ENCODE measurements at regions not wholly inside any gene's neighbourhood (a gene's known extent, or its start where the extent isn't known, plus 50 kb on each side); places are given as distances from the start of the nearest gene placed in this dataset.

GRCh38 chr1:42057800-42058199, 95.4 kb upstream of the GUCA2B start:
- no peaks in the 10 kb centered on the region for H3K9me3 ChIP-seq (ENCODE audit: low read depth)
- H3K9ac ChIP-seq: no peak overlapping the region
- no peaks in the 10 kb centered on the region for H3K36me3 ChIP-seq
- H4K20me1 ChIP-seq (ENCODE audit: low read depth): no peaks in the 10 kb centered on the region
- no peak overlapping the region for H3K4me3 ChIP-seq
- no peak overlapping the region for H3K27ac Mint-ChIP-seq
- H3K4me1 ChIP-seq: no peaks in the 10 kb centered on the region
- H3K4me1 Mint-ChIP-seq: no peaks in the 10 kb centered on the region
- no peaks in the 10 kb centered on the region for H3K79me2 ChIP-seq (ENCODE audit: low read depth)
- H3F3A ChIP-seq (ENCODE audit: low read depth): no peaks in the 10 kb centered on the region
- no peak overlapping the region for H3K27ac ChIP-seq
- H2AFZ ChIP-seq (replicated peaks): no peak overlapping the region
- H3K27me3 ChIP-seq: no peaks in the 10 kb centered on the region
- H3K4me2 ChIP-seq: no peak overlapping the region
- TF ChIP-seq CTCF (IDR thresholded peaks at IDR 0.05) (no peak), EZH2phosphoT487 (IDR thresholded peaks at IDR 0.05) (no peak)
- peaks cover 11% of the 10 kb centered on the region for H3K27me3 Mint-ChIP-seq (ENCODE audit: insufficient read depth, low read depth)
- peaks cover 23% of the 10 kb centered on the region for H3K9me3 Mint-ChIP-seq
- no peak overlapping the region for H3K4me3 Mint-ChIP-seq
- no peaks in the 10 kb centered on the region for H3K36me3 Mint-ChIP-seq
- no peak for DNase-seq (ENCODE audit: low spot score)

GRCh38 chr1:42056460-42056859, 96.8 kb upstream of the GUCA2B start:
- Histone ChIP-seq H2AFZ (replicated peaks) (no peak overlapping the region), H3K4me1 (no peaks in the 10 kb centered on the region), H3K79me2 (ENCODE audit: low read depth) (no peaks in the 10 kb centered on the region), H3K36me3 (no peaks in the 10 kb centered on the region), H3K9ac (no peak overlapping the region), H4K20me1 (ENCODE audit: low read depth) (no peaks in the 10 kb centered on the region), H3K27me3 (no peaks in the 10 kb centered on the region), H3K4me3 (no peak overlapping the region), H3K9me3 (ENCODE audit: low read depth) (no peaks in the 10 kb centered on the region), H3F3A (ENCODE audit: low read depth) (no peaks in the 10 kb centered on the region), H3K4me2 (no peak overlapping the region), H3K27ac (no peak overlapping the region)
- H3K36me3 Mint-ChIP-seq: no peaks in the 10 kb centered on the region
- no peaks in the 10 kb centered on the region for H3K4me1 Mint-ChIP-seq
- H3K4me3 Mint-ChIP-seq: no peak overlapping the region
- H3K27me3 Mint-ChIP-seq (ENCODE audit: insufficient read depth, low read depth): peaks cover 11% of the 10 kb centered on the region
- H3K9me3 Mint-ChIP-seq: peaks cover 23% of the 10 kb centered on the region
- DNase-seq (ENCODE audit: low spot score): no peak
- H3K27ac Mint-ChIP-seq: no peak overlapping the region
- TF ChIP-seq CTCF (IDR thresholded peaks at IDR 0.05): no peak
- no peak for TF ChIP-seq EZH2phosphoT487 (IDR thresholded peaks at IDR 0.05)
- TF ChIP-seq EZH2 (IDR thresholded peaks at IDR 0.05): no peak

GRCh38 chr1:42055061-42055460, 98.1 kb upstream of the GUCA2B start:
- no peaks in the 10 kb centered on the region for H3K4me1 ChIP-seq
- no peak overlapping the region for H2AFZ ChIP-seq (replicated peaks)
- no peaks in the 10 kb centered on the region for H3K36me3 Mint-ChIP-seq
- no peaks in the 10 kb centered on the region for H3K4me1 Mint-ChIP-seq
- H3K4me3 ChIP-seq: no peak overlapping the region
- H3K27me3 Mint-ChIP-seq (ENCODE audit: insufficient read depth, low read depth): peaks cover 11% of the 10 kb centered on the region
- no peak overlapping the region for H3K4me2 ChIP-seq
- no peak overlapping the region for H3K9ac ChIP-seq
- H3K36me3 ChIP-seq: no peaks in the 10 kb centered on the region
- H3K9me3 Mint-ChIP-seq: peaks cover 23% of the 10 kb centered on the region
- no peaks in the 10 kb centered on the region for H4K20me1 ChIP-seq (ENCODE audit: low read depth)
- no peaks in the 10 kb centered on the region for H3K27me3 ChIP-seq
- no peak overlapping the region for H3K27ac ChIP-seq
- no peaks in the 10 kb centered on the region for H3K9me3 ChIP-seq (ENCODE audit: low read depth)
- no peak for TF ChIP-seq CTCF (IDR thresholded peaks at IDR 0.05)
- H3K4me3 Mint-ChIP-seq: no peak overlapping the region
- no peak overlapping the region for H3K27ac Mint-ChIP-seq
- no peaks in the 10 kb centered on the region for H3F3A ChIP-seq (ENCODE audit: low read depth)
- DNase-seq (ENCODE audit: low spot score): no peak
- H3K79me2 ChIP-seq (ENCODE audit: low read depth): no peaks in the 10 kb centered on the region

All from neural progenitor cell (in vitro differentiated cells).